ENCODE measurements at regions not wholly inside any gene's neighbourhood (a gene's known extent, or its start where the extent isn't known, plus 50 kb on each side); places are given as distances from the start of the nearest gene placed in this dataset.

DNA sequence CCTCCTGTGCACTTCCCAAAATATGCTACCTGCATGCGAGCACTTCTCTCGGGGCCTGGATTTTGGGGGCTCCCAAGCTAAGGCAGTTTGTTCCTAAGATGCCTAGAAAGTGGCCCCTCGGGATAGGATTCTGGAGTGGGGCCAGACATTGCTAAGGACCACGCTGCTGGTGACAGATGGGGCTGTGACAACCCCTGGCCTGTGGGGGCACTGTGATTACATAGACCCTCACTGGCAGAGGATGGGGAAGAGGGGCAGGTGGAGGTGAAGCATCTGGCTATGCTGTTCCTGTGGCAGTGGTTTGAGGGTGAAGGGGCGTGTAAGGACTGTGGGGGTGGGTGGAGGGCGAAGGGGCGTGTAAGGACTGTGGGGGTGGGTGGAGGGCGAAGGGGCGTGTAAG, 128.4 kb downstream of the ENGASE start:
- Mint-ChIP-seq H3K36me3 (ENCODE audit: insufficient read depth) (peaks cover 3% of the 10 kb centered on the region), H3K4me3 (no peak overlapping the region), H3K4me1 (ENCODE audit: low read depth in 2 of 2) (no peaks in the 10 kb centered on the region), H3K9me3 (no peaks in the 10 kb centered on the region), H3K27ac (no peak overlapping the region), H3K27me3 (peaks cover 46 to 84% of the 10 kb centered on the region in 2 donors)
- DNase-seq (no peak), ATAC-seq (replicated peaks) (no peak)

DNA sequence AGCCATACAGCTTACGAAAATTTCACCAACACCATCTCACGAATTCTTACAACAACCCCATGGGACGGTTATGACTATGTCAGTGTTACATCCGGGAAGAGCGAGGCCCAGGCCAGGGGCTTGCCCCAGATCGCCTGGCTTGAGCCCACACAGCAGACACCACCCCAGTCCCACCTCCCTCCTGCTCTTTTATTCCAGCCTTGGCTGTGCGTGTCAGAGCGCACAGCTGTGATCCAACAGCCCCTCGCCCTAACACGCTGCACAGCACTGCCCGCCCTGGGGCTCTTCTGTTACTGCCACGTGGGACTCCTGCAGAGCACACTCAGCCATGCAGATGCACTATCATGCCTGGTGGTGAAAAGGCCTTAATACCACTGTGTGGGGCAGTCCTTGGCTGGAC, 127.9 kb downstream of the ENGASE start:
- H3K36me3 Mint-ChIP-seq (ENCODE audit: insufficient read depth) = peaks cover 3% of the 10 kb centered on the region

DNA sequence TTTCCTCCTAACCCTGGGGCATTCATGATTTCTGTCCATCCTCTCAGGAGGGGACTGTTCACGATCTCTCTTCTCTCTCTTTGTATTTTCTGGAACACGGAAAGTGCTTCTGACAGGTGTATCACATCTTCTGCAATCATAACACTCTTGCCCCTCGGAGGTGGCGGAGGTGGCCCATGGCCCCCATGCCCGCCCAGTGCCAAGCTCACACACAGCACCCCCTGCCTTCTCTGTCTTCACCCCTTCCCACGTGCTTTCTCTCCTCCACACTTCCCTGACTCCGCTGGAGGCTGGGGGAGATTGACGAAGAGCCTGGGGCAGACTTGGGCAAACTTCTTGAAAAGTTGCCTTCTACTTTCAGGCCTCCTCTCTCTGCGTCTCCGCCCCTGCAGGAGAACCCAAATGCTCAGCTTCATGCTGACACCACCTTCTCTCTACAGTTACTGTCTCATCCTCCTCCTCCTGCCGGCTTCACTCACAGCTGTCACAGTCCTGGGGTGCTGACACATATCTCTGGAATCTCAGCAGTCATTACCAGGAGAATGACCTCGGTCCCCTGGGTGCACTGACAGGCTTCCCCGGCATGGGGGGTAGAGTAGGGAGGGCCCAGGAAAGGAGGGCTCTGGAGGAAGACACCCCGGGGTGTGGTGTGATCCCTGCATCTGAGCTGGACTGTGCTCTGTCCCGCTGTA, 127.1 kb downstream of the ENGASE start:
- Mint-ChIP-seq H3K27me3 (peaks cover 49 to 91% of the 10 kb centered on the region in 2 donors), H3K9me3 (no peaks in the 10 kb centered on the region), H3K36me3 (ENCODE audit: insufficient read depth) (peaks cover 3% of the 10 kb centered on the region), H3K4me3 (no peak overlapping the region), H3K4me1 (ENCODE audit: low read depth in 2 of 2) (no peaks in the 10 kb centered on the region), H3K27ac (no peak overlapping the region)
- DNase-seq (no peak), ATAC-seq (replicated peaks) (no peak)

More for the DNA sequence above, 127.9 kb downstream of the ENGASE start:
- H3K27me3 Mint-ChIP-seq = peaks cover 43 to 84% of the 10 kb centered on the region in 2 donors
- H3K4me1 Mint-ChIP-seq (ENCODE audit: low read depth in 2 of 2) = no peaks in the 10 kb centered on the region
- H3K27ac Mint-ChIP-seq = no peak overlapping the region
- H3K4me3 Mint-ChIP-seq = no peak overlapping the region
- DNase-seq (no peak), ATAC-seq (replicated peaks) (no peak)
- no peaks in the 10 kb centered on the region for H3K9me3 Mint-ChIP-seq

DNA sequence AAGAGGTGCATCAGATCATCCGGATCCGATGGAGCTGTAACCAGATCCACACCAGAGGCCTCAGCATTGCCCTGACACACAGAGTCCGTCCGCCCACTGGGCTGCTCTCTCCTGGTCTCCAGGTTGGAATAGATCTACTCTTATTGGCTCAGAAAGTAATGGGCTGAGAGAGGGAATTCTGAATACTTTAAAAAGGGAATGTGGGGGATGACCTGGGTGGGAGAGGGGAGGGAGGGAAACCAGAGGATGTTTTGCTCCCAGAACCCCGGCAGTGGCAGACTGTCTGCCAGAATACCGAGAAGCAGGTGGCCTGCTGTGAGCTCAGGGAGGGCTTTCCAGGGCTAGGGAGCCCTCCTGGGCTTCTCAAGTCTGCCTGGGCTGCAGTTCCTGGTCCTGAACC, 126.5 kb downstream of the ENGASE start:
- no peaks in the 10 kb centered on the region for H3K9me3 Mint-ChIP-seq
- no peak overlapping the region for H3K4me3 Mint-ChIP-seq
- no peak for ATAC-seq (replicated peaks)
- H3K36me3 Mint-ChIP-seq (ENCODE audit: insufficient read depth) = peaks cover 3% of the 10 kb centered on the region
- no peak overlapping the region for H3K27ac Mint-ChIP-seq
- H3K27me3 Mint-ChIP-seq = peaks cover 49 to 93% of the 10 kb centered on the region in 2 donors
- no peaks in the 10 kb centered on the region for H3K4me1 Mint-ChIP-seq (ENCODE audit: low read depth in 2 of 2)
- DNase-seq = no peak

DNA sequence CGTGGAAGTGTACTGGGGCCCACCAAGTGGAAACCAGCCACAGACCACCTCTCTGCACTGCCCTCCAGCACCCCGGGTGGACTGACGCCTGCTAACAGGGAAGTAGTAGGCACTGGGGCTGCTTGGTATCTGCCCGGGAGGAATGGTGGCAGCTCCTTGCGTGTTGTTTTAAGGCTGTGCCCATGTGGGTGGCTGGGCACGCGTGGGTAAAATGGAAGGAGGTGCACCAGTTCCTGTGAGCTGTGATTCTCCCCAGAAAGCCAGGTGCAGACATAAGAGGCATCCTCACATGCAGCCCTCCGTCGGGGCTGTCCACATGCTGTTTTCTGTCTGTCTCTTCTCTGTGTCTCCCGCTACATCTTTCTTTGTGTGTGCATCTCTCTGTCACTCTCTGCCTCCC, 122.3 kb downstream of the ENGASE start:
- ATAC-seq (replicated peaks) = no peak
- no peak for DNase-seq
- Mint-ChIP-seq H3K4me3 (no peak overlapping the region), H3K27ac (no peak overlapping the region), H3K27me3 (peaks cover 52 to 94% of the 10 kb centered on the region in 2 donors), H3K36me3 (ENCODE audit: insufficient read depth) (no peaks in the 10 kb centered on the region), H3K4me1 (ENCODE audit: low read depth in 2 of 2) (no peaks in the 10 kb centered on the region), H3K9me3 (peaks cover 0 to 1% of the 10 kb centered on the region in 2 donors)

DNA sequence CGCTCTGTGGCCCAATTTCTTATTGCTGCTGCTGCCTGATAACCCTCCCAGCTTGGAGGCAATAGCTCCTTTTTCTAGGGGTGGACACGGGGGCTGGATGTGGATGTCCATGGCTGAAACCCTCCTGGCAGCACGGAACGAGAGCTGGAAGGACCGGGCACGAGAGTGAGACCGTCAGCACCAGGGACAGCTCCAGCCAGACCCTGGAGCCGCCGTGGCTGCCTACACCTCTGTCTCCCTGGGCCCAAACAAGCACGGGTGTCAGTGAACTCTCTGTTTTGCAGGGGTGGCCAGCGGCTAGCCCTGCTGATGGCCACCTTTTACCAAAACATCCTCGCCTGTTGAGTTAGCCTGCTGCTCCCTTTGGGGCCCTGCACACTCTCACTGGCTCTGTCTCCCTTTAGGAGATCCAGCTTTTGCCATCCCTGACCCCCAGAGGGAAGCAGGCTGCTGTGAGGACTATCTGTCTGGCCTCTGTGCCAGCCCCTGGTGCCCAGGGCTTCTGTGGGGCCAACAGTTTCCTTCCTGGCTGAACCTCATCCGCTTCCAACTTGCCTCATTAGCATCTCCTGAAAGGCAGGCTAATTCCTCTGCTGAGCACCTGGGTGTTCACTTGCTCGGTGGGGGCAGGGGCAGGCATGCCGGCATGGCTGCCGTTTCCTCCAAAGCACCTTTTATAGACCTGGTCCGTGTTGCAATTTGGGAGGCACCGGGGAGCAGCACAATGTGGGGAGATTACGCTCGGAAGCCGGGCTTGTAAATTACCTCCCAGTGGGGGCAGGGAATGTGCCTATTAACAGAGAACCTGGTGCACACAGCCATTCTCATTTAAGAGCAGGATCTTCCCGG, 118.1 kb downstream of the ENGASE start:
- H3K27me3 Mint-ChIP-seq = peaks cover 48 to 98% of the 10 kb centered on the region in 2 donors
- no peak overlapping the region for H3K27ac Mint-ChIP-seq
- ATAC-seq (replicated peaks) = no peak
- no peak for DNase-seq
- no peaks in the 10 kb centered on the region for H3K4me1 Mint-ChIP-seq (ENCODE audit: low read depth in 2 of 2)
- peaks cover 0 to 1% of the 10 kb centered on the region in 2 donors for H3K9me3 Mint-ChIP-seq
- no peak overlapping the region for H3K4me3 Mint-ChIP-seq
- no peaks in the 10 kb centered on the region for H3K36me3 Mint-ChIP-seq (ENCODE audit: insufficient read depth)

DNA sequence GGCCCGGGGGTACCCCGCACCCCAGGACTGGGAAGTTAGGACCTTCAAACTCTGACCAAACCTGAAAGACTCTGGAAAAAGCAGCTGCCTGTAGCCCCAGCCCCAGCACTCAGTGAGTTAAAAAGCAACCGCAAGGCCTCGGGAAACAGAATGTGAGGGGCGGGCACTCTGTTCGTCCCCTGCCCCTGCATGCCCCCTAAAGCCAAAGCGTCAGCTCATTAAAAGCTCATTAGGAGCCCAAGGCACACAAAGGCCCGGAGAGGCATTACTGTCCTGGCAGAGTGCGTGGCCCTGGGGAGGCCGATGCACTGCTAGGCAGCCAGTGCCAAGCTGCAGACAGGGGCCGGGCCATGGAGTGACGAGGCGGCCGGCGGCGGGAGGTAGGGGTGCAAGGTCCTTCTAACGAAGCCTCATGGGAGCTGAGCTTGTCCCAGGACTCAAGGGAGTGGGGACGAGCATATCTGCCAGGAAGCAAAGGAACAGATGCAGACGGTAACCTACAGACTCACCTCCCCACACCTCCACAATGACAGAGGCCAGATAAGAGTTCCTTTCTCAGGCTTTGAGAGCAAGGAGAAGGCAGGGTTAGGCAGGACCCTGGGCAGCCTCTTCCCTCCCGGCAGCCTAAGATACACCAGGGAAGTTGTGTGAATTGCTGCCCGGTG, 116.8 kb downstream of the ENGASE start:
- H3K36me3 Mint-ChIP-seq (ENCODE audit: insufficient read depth) = no peaks in the 10 kb centered on the region
- H3K27ac Mint-ChIP-seq = no peak overlapping the region
- H3K4me3 Mint-ChIP-seq = no peak overlapping the region
- DNase-seq (no peak), ATAC-seq (replicated peaks) (no peak)
- H3K4me1 Mint-ChIP-seq (ENCODE audit: low read depth in 2 of 2) = no peaks in the 10 kb centered on the region
- peaks cover 39 to 98% of the 10 kb centered on the region in 2 donors for H3K27me3 Mint-ChIP-seq
- peaks cover 0 to 1% of the 10 kb centered on the region in 2 donors for H3K9me3 Mint-ChIP-seq

DNA sequence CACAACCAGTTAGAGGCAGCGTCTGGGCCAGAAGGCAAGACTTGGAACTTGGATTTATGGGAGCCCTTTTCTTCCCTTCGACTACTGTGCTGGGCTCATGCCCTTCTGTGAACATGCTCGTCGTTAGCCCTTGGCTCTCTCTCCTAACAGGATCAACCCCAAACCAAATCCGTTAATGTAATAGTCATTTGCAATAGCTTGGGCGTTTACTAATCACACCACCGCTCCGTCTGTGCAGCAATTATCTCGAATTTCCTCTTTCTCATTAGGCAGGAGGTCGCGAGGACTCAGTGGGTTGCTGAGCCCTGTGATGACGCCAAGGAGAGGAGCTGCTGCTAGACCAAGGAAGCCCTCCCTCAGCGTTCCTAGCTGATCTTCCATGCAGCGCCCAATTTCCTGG, 114.7 kb downstream of the ENGASE start:
- peaks cover 55 to 100% of the 10 kb centered on the region in 2 donors for H3K27me3 Mint-ChIP-seq
- H3K4me1 Mint-ChIP-seq (ENCODE audit: low read depth in 2 of 2) = peaks cover 0 to under 1% of the 10 kb centered on the region in 2 donors
- no peak overlapping the region for H3K4me3 Mint-ChIP-seq
- DNase-seq (no peak), ATAC-seq (replicated peaks) (no peak)
- H3K27ac Mint-ChIP-seq = no peak overlapping the region
- H3K9me3 Mint-ChIP-seq = no peaks in the 10 kb centered on the region
- no peaks in the 10 kb centered on the region for H3K36me3 Mint-ChIP-seq (ENCODE audit: insufficient read depth)

DNA sequence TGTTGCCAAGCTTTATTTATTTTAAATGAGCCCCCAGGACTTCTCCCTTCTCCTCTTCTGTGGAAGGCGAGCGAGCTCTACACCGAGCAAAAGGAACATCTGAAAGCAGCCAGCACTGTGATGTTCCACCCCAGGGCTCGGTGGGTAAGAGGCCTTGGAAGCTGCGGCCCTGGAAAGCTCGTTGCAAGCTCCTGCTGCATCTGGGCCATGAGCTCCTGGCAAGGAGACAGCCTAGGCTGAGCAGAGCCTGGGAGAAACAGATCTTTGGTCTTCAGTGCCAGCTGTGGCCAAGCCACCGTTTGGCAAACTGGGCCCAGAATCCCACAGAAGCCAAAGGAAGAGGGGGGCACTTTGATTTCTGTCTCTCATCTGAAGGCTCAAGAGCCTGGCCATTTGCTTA, 114.1 kb downstream of the ENGASE start:
- H3K27me3 Mint-ChIP-seq = peaks cover 60 to 100% of the 10 kb centered on the region in 2 donors

DNA sequence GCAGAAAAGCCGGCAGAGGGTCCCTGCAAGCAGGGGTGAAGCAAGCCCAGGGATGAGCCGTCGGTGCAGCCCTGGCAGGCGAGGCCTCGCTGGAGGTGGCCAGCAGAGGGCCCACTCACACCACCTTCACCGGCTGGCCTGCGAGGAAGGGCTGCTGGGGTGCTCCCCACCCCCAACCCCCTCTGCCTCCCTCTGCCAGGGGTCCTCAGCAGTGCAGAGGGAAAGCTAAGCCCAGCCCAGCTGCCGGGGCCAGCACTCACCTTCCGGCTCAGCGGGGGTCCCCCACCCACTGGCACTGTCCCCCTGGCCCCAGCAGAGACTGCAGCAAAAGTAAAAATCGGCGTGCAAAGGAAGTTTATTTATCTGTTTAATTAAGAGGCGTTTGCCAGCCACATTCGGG, 113.4 kb downstream of the ENGASE start:
- H3K9me3 Mint-ChIP-seq = no peaks in the 10 kb centered on the region
- H3K27ac Mint-ChIP-seq = no peak overlapping the region
- H3K27me3 Mint-ChIP-seq = peaks cover 57 to 98% of the 10 kb centered on the region in 2 donors
- DNase-seq = no peak
- ATAC-seq (replicated peaks) = no peak
- no peaks in the 10 kb centered on the region for H3K36me3 Mint-ChIP-seq (ENCODE audit: insufficient read depth)
- peaks cover 0 to 3% of the 10 kb centered on the region in 2 donors for H3K4me1 Mint-ChIP-seq (ENCODE audit: low read depth in 2 of 2)
- H3K4me3 Mint-ChIP-seq = no peak overlapping the region

More for the DNA sequence above, 114.1 kb downstream of the ENGASE start:
- Mint-ChIP-seq H3K4me1 (ENCODE audit: low read depth in 2 of 2) (peaks cover 0 to 3% of the 10 kb centered on the region in 2 donors), H3K9me3 (no peaks in the 10 kb centered on the region), H3K27ac (no peak overlapping the region), H3K36me3 (ENCODE audit: insufficient read depth) (no peaks in the 10 kb centered on the region), H3K4me3 (no peak overlapping the region)
- DNase-seq (no peak), ATAC-seq (replicated peaks) (no peak)

DNA sequence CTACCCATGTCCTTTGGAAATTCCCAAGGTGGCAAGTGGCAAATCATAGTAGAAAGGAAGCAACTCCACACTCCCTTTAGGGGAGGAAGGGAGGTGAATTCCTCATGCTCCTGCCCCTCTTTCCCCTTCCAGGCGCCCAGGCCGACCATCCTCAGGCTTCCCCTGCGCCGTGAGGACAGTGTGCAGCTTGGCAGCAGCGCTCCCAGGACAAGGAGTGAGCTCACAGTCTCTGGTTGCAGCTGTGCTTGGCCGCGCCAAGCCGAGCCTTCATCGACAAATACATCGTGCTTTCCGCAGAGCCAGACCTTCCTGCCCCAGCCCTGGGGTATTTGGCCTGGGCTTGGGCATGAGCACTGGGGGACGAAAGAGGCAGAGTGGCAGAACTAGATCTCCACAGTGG, 112.6 kb downstream of the ENGASE start:
- DNase-seq = no peak
- H3K4me3 Mint-ChIP-seq = no peak overlapping the region
- H3K27me3 Mint-ChIP-seq = peaks cover 56 to 91% of the 10 kb centered on the region in 2 donors

DNA sequence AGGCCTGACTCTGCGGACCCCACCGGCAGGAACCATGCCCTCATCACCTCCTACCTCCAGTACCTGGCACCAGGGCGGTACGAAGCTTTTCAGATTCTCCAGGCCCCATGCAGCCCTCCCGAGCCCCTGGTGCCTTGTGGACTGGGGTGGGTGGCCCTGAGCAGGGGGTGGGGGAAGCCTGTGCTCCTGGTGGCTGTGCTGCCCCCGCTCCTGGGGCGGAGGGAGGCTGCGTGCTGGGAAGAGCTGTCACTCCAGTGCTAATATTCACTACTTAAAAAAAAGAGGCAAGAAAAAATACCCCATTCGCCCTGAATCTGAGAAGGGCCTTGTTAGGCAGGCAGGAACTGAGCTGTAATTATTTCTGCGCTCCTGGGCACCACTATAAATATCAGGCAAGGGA, 111.8 kb downstream of the ENGASE start:
- DNase-seq = no peak
- H3K4me3 Mint-ChIP-seq = no peak overlapping the region
- H3K27me3 Mint-ChIP-seq = peaks cover 64 to 91% of the 10 kb centered on the region in 2 donors
- ATAC-seq (replicated peaks) = no peak
- no peaks in the 10 kb centered on the region for H3K9me3 Mint-ChIP-seq
- no peak overlapping the region for H3K27ac Mint-ChIP-seq
- H3K4me1 Mint-ChIP-seq (ENCODE audit: low read depth in 2 of 2) = peaks cover 0 to 3% of the 10 kb centered on the region in 2 donors
- peaks cover 3% of the 10 kb centered on the region for H3K36me3 Mint-ChIP-seq (ENCODE audit: insufficient read depth)

More for the DNA sequence above, 112.6 kb downstream of the ENGASE start:
- Mint-ChIP-seq H3K27ac (no peak overlapping the region), H3K36me3 (ENCODE audit: insufficient read depth) (no peaks in the 10 kb centered on the region), H3K9me3 (no peaks in the 10 kb centered on the region), H3K4me1 (ENCODE audit: low read depth in 2 of 2) (peaks cover 0 to 3% of the 10 kb centered on the region in 2 donors)
- ATAC-seq (replicated peaks) = no peak

DNA sequence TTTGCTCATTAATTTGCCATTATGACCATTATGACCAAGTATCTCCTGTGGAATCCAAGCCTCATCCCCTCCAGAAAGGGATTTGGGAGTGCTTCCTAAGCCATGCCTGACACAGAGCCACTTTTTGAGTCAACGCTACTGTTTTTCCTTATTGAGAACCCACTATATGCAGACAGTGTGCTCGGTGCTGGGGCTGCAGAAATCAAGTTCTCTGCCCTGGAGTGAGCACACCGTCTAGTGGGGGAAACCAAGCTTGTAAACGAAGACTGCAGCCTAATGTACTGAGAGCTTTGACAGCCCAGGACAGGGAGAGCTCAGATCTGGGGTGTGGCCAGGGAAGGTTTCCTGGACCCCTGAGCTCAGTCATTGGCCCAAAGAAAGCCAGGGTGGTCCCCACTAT, 111.0 kb downstream of the ENGASE start:
- no peaks in the 10 kb centered on the region for H3K9me3 Mint-ChIP-seq
- H3K27me3 Mint-ChIP-seq = peaks cover 57 to 91% of the 10 kb centered on the region in 2 donors
- no peak for DNase-seq
- peaks cover 0 to 3% of the 10 kb centered on the region in 2 donors for H3K4me1 Mint-ChIP-seq (ENCODE audit: low read depth in 2 of 2)
- peaks cover 3% of the 10 kb centered on the region for H3K36me3 Mint-ChIP-seq (ENCODE audit: insufficient read depth)
- ATAC-seq (replicated peaks) = no peak
- H3K27ac Mint-ChIP-seq = no peak overlapping the region
- no peak overlapping the region for H3K4me3 Mint-ChIP-seq
